Osteocyte (in vitro differentiated cells): ENCODE measurements at regions not wholly inside any gene's neighbourhood (a gene's known extent, or its start where the extent isn't known, plus 50 kb on each side); places are given as distances from the start of the nearest gene placed in this dataset.

Source experiments
- DNase-seq: peaks from one replicate; pipeline ENCODE4 v3.0.0; 2021; ENCODE audit warnings: mixed read lengths; ENCODE audit not compliant: unreplicated experiment; ENCODE audit errors: extremely low spot score
- H3K27ac Mint-ChIP-seq: one replicate; pipeline ENCODE4 v1.8.0; 2021; ENCODE audit warnings: mild to moderate bottlenecking, mixed read lengths; ENCODE audit not compliant: unreplicated experiment
- H3K27me3 Mint-ChIP-seq: one replicate; pipeline ENCODE4 v1.8.0; 2021; ENCODE audit warnings: mixed read lengths; ENCODE audit not compliant: unreplicated experiment
- H3K36me3 Mint-ChIP-seq: one replicate; pipeline ENCODE4 v1.8.0; 2021; ENCODE audit warnings: mixed read lengths; ENCODE audit not compliant: unreplicated experiment
- H3K4me1 Mint-ChIP-seq: one replicate; pipeline ENCODE4 v1.8.0; 2021; ENCODE audit warnings: mixed read lengths; ENCODE audit not compliant: unreplicated experiment
- H3K4me3 Mint-ChIP-seq: one replicate; pipeline ENCODE4 v1.8.0; 2021; ENCODE audit warnings: mild to moderate bottlenecking, moderate library complexity, mixed read lengths; ENCODE audit not compliant: unreplicated experiment
- H3K9me3 Mint-ChIP-seq: one replicate; pipeline ENCODE4 v1.8.0; 2021; ENCODE audit warnings: mixed read lengths; ENCODE audit not compliant: unreplicated experiment
- CTCF ChIP-seq: fragments of 200-600 bp; sonication (generic); IDR thresholded peaks from 2 replicates; pipeline ENCODE4 v1.5.0; 2021; ENCODE audit warnings: antibody characterized with exemption, mild to moderate bottlenecking, moderate library complexity

DNA sequence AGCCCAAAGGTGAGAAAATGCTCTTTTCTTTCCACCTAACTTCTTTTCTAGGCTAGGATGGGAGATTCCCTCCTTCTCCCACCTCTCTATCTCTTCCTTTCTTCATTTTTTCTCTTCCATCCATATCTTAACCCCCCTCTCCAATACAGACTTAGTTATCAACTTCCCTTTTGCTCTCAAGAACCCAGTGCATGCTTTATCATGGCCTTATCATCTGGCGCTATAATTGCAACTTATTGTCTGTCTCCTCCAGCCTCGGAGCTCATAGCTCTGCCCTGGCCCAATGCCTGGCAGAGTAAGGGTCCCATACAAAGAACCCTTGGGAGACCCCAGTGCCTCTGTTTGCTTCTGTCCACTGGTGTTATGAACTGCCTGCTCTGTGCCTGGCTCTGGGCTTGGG lies 71.0 kb upstream of the NFASC start:
- no peaks in the 10 kb centered on the region for H3K9me3 Mint-ChIP-seq
- DNase-seq: no peak
- H3K27me3 Mint-ChIP-seq: peaks cover 21% of the 10 kb centered on the region
- TF ChIP-seq CTCF: no peak
- H3K36me3 Mint-ChIP-seq: no peaks in the 10 kb centered on the region
- no peaks in the 10 kb centered on the region for H3K4me1 Mint-ChIP-seq
- H3K4me3 Mint-ChIP-seq: no peak overlapping the region
- no peak overlapping the region for H3K27ac Mint-ChIP-seq

DNA sequence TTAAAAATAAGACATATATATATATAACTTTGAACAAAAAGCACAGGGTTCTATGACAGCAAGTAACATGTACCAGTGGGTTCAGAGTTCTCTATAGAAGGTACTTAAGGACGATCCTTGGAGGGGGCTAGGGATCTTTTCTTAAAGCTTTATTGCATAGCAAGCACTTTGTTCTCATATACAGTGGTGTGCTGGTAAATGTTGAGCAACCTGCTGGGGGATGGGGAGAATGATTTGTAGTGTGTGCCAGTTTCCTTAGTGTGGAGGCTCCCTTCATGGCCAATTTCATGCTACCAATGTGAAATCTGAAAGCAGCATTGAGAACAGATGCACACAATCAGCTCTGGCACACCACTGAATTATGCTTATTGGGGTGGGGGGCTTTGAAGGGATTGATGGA lies 69.5 kb upstream of the NFASC start:
- Mint-ChIP-seq H3K4me3 (no peak overlapping the region), H3K27me3 (peaks cover 24% of the 10 kb centered on the region), H3K27ac (no peak overlapping the region), H3K4me1 (no peaks in the 10 kb centered on the region), H3K9me3 (no peaks in the 10 kb centered on the region), H3K36me3 (no peaks in the 10 kb centered on the region)
- DNase-seq: no peak
- TF ChIP-seq CTCF: no peak

DNA sequence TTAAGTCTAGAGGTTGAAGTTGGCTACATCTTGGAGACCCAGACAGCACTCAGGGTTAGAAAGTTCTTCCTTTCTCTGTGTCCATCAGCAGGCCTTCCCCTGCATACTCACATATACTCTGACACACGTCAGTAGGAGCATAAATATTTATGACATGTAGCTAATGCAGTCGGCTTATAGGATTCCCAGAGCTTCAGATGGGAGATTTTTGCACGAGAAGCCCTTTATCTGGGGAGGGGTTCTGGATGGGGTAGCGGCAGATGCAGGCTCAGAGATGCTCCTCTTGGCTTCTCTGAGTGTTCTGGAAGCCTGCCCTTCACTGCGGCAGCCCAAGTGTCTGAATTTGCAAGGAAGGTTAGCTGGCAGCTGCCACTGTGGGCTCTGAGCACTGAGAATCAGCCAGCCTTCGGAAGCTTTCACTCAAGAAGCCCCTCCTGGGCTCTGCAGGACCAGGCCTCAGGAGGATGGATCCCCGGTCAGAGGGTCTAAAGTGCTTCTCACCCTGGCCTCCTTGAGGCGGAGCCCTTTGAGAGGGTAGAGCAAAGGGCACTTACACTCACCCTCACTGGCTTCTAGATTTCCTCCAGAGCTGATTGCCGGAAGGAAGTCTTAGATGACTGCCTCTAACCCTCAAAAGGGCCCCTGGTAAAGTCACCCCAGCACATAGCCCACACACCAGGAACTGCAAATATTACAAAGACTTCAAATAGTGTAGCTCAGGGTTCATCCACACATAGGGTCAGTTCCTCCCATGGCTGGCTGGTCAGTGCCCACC lies 68.1 kb upstream of the NFASC start:
- H3K4me1 Mint-ChIP-seq: peaks cover 4% of the 10 kb centered on the region
- no peak overlapping the region for H3K27ac Mint-ChIP-seq
- H3K36me3 Mint-ChIP-seq: no peaks in the 10 kb centered on the region
- DNase-seq: no peak
- no peaks in the 10 kb centered on the region for H3K9me3 Mint-ChIP-seq
- H3K4me3 Mint-ChIP-seq: no peak overlapping the region
- no peak for TF ChIP-seq CTCF
- H3K27me3 Mint-ChIP-seq: peaks cover 29% of the 10 kb centered on the region

- Mint-ChIP-seq H3K4me1 (peaks cover 4% of the 10 kb centered on the region), H3K27ac (no peak overlapping the region), H3K36me3 (no peaks in the 10 kb centered on the region), H3K9me3 (no peaks in the 10 kb centered on the region), H3K4me3 (no peak overlapping the region), H3K27me3 (peaks cover 29% of the 10 kb centered on the region)
- no peak for TF ChIP-seq CTCF
- DNase-seq: peak; percentile 27
Measured at GRCh38 chr1:204803607-204804006, 67.1 kb upstream of the NFASC start.

GRCh38 chr1:204806943-204807687 lies 63.5 kb upstream of the NFASC start:
- H3K27ac Mint-ChIP-seq: no peak overlapping the region
- no peaks in the 10 kb centered on the region for H3K9me3 Mint-ChIP-seq
- H3K4me3 Mint-ChIP-seq: peak overlapping the region; percentile 75
- H3K27me3 Mint-ChIP-seq: peaks cover 26% of the 10 kb centered on the region
- H3K36me3 Mint-ChIP-seq: no peaks in the 10 kb centered on the region
- DNase-seq: peak; percentile 88
- TF ChIP-seq CTCF: peak; percentile 86
- H3K4me1 Mint-ChIP-seq: peaks cover 4% of the 10 kb centered on the region
